DOHH2 (cell line): ENCODE measurements at regions not wholly inside any gene's neighbourhood (a gene's known extent, or its start where the extent isn't known, plus 50 kb on each side); places are given as distances from the start of the nearest gene placed in this dataset.

Experiments used
- H3F3A ChIP-seq: fragments of 200-600 bp; sonication (generic), shearing (Covaris generic); 2 replicates; pipeline ENCODE4 v1.6.0; 2016; ENCODE audit warnings: antibody characterized with exemption, mild to moderate bottlenecking; ENCODE audit not compliant: control insufficient read depth, insufficient read depth
- H3K27ac ChIP-seq: fragments of 200-600 bp; sonication (generic); 2 replicates; pipeline ENCODE4 v1.5.1; 2014; ENCODE audit warnings: low read depth, mild to moderate bottlenecking, low read length, moderate library complexity
- H3K27me3 ChIP-seq: fragments of 200-600 bp; sonication (generic); 2 replicates; pipeline ENCODE4 v1.6.1; 2014; ENCODE audit warnings: mild to moderate bottlenecking, low read length, mixed read lengths; ENCODE audit not compliant: control insufficient read depth
- H3K36me3 ChIP-seq: fragments of 200-600 bp; sonication (generic); 2 replicates; pipeline ENCODE4 v1.6.1; 2014; ENCODE audit warnings: mild to moderate bottlenecking, low read length, moderate library complexity, mixed read lengths; ENCODE audit not compliant: control insufficient read depth
- H3K4me1 ChIP-seq: fragments of 200-600 bp; sonication (generic); 2 replicates; pipeline ENCODE4 v1.6.1; 2014; ENCODE audit warnings: mild to moderate bottlenecking, low read length, mixed read lengths; ENCODE audit not compliant: control insufficient read depth
- H3K4me2 ChIP-seq: fragments of 200-600 bp; sonication (generic); 2 replicates; pipeline ENCODE4 v1.6.0; 2014; ENCODE audit warnings: mild to moderate bottlenecking, low read length, moderate library complexity
- H3K4me3 ChIP-seq: fragments of 200-600 bp; sonication (generic); 2 replicates; pipeline ENCODE4 v1.5.1; 2014; ENCODE audit warnings: mild to moderate bottlenecking, low read length, mixed read lengths
- H3K79me2 ChIP-seq: fragments of 200-600 bp; sonication (generic); 2 replicates; pipeline ENCODE4 v1.6.1; 2014; ENCODE audit warnings: mild to moderate bottlenecking, low read length, mixed read lengths; ENCODE audit not compliant: control insufficient read depth
- H3K9me2 ChIP-seq: fragments of 200-600 bp; sonication (generic); replicated peaks from 2 replicates; pipeline ENCODE4 v1.6.1; 2014; ENCODE audit warnings: mild to moderate bottlenecking, low read length, mixed read lengths; ENCODE audit not compliant: control insufficient read depth
- H3K9me3 ChIP-seq: fragments of 200-600 bp; sonication (generic); 2 replicates; pipeline ENCODE4 v1.6.1; 2014; ENCODE audit warnings: antibody characterized with exemption, low read length, mixed read lengths; ENCODE audit not compliant: control insufficient read depth, insufficient read depth
- H4K20me1 ChIP-seq: fragments of 200-600 bp; sonication (generic); 2 replicates; pipeline ENCODE4 v1.6.0; 2014; ENCODE audit warnings: low read depth, mild to moderate bottlenecking, antibody characterized with exemption, low read length, moderate library complexity; ENCODE audit not compliant: control insufficient read depth, insufficient read depth
- EZH2phosphoT487 ChIP-seq: fragments of 200-600 bp; sonication (generic); IDR thresholded peaks from 2 replicates; pipeline ENCODE4 v1.6.1; 2017; ENCODE audit warnings: borderline replicate concordance, mild to moderate bottlenecking, antibody characterized with exemption, low read length, moderate library complexity, mixed read lengths
- TF ChIP-seq, protein P1 (sequence below): fragments of 200-600 bp; sonication (generic); IDR thresholded peaks from one replicate; pipeline ENCODE4 v1.5.1; 2014; ENCODE audit warnings: antibody characterized with exemption, mild to moderate bottlenecking, low read depth, low read length; ENCODE audit not compliant: poor library complexity, severe bottlenecking

DNA sequence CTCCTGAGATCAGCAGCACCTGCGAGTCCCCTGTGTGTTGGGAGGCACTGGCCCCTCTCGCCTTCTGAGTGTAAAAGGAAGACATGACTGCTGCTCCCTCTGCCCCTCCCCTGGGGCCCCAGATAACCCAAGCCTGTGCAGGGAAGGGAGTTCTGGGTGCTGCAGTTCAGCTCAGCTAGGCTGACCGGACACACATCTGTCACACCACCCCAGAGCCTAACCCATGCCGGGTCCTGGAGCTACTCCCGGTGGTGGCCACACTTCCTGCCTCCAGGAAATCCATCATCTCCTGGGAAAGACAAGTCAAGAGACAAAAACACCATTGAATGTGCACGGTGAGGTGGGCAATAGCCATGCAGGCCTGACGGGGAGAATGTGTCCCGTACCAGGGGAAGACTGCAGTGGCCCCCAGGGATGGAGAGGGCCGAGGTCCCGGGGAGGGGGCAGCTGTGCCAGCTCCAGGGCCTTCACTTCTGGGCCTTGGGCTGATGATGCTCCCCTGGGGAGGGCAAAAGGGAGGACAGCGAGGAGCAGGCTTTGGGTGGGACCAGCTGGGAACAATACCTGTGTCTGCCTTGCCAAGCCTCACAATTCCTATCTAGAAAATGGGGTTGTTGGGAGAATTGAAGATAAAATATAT is 210.6 kb downstream of the TFCP2L1 start:
- TF ChIP-seq EZH2phosphoT487: no peak
- TF ChIP-seq, protein P1, sequence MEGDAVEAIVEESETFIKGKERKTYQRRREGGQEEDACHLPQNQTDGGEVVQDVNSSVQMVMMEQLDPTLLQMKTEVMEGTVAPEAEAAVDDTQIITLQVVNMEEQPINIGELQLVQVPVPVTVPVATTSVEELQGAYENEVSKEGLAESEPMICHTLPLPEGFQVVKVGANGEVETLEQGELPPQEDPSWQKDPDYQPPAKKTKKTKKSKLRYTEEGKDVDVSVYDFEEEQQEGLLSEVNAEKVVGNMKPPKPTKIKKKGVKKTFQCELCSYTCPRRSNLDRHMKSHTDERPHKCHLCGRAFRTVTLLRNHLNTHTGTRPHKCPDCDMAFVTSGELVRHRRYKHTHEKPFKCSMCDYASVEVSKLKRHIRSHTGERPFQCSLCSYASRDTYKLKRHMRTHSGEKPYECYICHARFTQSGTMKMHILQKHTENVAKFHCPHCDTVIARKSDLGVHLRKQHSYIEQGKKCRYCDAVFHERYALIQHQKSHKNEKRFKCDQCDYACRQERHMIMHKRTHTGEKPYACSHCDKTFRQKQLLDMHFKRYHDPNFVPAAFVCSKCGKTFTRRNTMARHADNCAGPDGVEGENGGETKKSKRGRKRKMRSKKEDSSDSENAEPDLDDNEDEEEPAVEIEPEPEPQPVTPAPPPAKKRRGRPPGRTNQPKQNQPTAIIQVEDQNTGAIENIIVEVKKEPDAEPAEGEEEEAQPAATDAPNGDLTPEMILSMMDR: no peak
- Histone ChIP-seq H3K27ac (no peak overlapping the region), H3K9me2 (no peaks in the 10 kb centered on the region), H3K79me2 (no peaks in the 10 kb centered on the region), H3F3A (no peaks in the 10 kb centered on the region), H3K4me3 (no peak overlapping the region), H3K27me3 (peaks cover 22% of the 10 kb centered on the region), H3K4me1 (peaks cover 8% of the 10 kb centered on the region; the same call in 1 of the 2 replicates), H3K4me2 (no peak overlapping the region; the same call in 1 of the 2 replicates), H3K36me3 (no peaks in the 10 kb centered on the region), H3K9me3 (no peaks in the 10 kb centered on the region), H4K20me1 (no peaks in the 10 kb centered on the region)

DNA sequence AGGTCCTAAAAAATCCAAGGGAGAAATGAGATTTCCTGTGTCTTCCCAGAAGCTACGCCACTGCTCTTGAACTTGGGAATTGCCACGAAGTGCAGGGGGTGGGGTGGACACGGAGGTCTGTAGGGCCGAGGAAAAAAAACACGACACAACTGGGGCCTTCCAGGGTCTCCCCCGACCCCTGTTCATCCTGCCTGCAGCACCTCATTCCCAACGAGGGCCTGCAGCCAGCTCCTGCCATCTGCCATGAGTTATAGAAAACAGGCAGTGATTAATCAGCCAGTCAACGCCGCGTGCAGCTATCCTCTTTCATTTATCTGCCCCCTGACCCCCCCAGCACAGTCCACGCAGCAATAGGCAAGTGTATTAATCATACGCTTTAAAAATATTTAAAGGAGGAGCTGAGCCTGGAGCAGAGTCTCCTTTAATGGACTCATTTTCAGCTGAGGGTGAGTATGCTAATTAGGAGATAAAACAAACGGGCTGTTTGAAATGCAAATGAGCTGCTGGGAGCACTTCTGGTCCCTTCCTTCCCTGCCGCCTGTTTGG is 209.9 kb downstream of the TFCP2L1 start:
- Histone ChIP-seq H3K36me3 (no peaks in the 10 kb centered on the region), H4K20me1 (no peaks in the 10 kb centered on the region), H3F3A (no peaks in the 10 kb centered on the region), H3K4me3 (no peak overlapping the region), H3K4me1 (peaks cover 8% of the 10 kb centered on the region; the same call in 1 of the 2 replicates), H3K9me2 (no peaks in the 10 kb centered on the region), H3K79me2 (no peaks in the 10 kb centered on the region), H3K27ac (no peak overlapping the region), H3K9me3 (no peaks in the 10 kb centered on the region), H3K27me3 (peaks cover 22% of the 10 kb centered on the region), H3K4me2 (peak overlapping the region; percentile 26; the same call in 1 of the 2 replicates)
- TF ChIP-seq, protein P1: no peak
- no peak for TF ChIP-seq EZH2phosphoT487

DNA sequence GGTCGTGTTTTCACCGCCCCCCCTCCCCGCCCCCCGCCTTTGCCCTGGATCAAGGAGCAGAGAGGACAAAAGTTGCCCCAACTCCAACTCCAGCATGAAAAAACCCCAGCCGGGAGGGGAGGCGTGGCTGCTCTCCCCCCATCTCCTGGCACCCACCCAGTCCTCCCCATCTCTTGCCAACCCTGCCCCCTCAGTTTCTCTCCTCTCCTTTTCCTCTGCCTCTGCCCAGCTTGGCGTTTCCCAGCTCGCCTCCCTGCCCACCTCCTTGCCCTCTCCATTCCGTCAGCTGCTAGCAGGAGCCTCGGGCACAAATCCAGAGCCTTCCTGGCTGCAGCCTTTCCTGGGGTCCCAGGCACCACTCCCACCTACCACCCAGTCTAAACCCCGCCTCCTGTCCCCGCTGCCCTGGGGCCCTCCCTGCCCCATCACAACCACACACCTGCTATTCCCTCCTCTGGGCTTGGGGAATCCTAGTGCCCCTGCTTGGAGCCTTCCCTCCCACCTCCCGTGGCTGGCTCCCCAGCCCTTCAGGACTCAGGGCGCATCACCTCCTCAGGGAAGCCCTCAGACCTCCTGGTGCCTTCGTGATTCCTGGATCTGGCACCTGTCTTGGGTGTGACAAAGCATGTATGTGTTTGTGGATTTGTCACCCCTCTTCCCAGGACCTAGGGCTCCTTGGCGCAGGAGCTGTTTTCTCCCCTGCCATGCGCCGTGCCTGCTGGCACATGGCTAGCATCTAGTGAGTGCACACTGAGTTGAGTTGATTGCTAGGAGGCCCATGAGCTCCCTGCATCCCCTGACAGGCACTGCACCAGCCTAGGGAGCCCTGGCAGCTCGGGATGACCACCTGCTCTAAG is 209.1 kb downstream of the TFCP2L1 start:
- H3K4me3 ChIP-seq: no peak overlapping the region
- H3F3A ChIP-seq: no peaks in the 10 kb centered on the region
- no peaks in the 10 kb centered on the region for H3K9me3 ChIP-seq
- H3K27ac ChIP-seq: no peak overlapping the region
- peaks cover 22% of the 10 kb centered on the region for H3K27me3 ChIP-seq
- H4K20me1 ChIP-seq: no peaks in the 10 kb centered on the region
- no peak for TF ChIP-seq EZH2phosphoT487
- TF ChIP-seq, protein P1: no peak
- no peaks in the 10 kb centered on the region for H3K79me2 ChIP-seq
- H3K36me3 ChIP-seq: no peaks in the 10 kb centered on the region
- H3K4me1 ChIP-seq: peaks cover 8% of the 10 kb centered on the region; the same call in 1 of the 2 replicates
- H3K4me2 ChIP-seq: peak overlapping the region; percentile 26; the same call in 1 of the 2 replicates
- no peaks in the 10 kb centered on the region for H3K9me2 ChIP-seq
